HepG2 (cell line): ENCODE measurements at regions not wholly inside any gene's neighbourhood (a gene's known extent, or its start where the extent isn't known, plus 50 kb on each side); places are given as distances from the start of the nearest gene placed in this dataset.

Experiments
- ATAC-seq: fragments of 200-7000 bp; cut with Tn5 transposase; 3 replicates; pipeline ENCODE4 v1.9.1; 2020; ENCODE audit warnings: mild to moderate bottlenecking, moderate library complexity
- BruUV-seq: library from RNA; stranded (reverse); fragments of 400-500 nt; replicated peaks from 2 replicates; lab custom pipeline; 2021; lab: Mats Ljungman, UMichigan
- CTCF ChIA-PET: fragments of 300-600 bp; formaldehyde crosslinking; extraction: SDS; loops from one replicate; lab custom pipeline; 2021; ENCODE audit warnings: low total read pairs, inconsistent platforms, low intra/inter-chr PET ratio; lab: Yijun Ruan, JAX
- POLR2A ChIA-PET: fragments of 350-600 bp; sonication (Branson Sonifier 250); formaldehyde crosslinking; loops from one replicate; lab custom pipeline; 2020; ENCODE audit warnings: antibody characterized with exemption, inconsistent platforms; lab: Yijun Ruan, JAX
- DNase-seq: peaks from one replicate; pipeline ENCODE4 v3.0.0-alpha.2; 2015; ENCODE audit warnings: low spot score
- FAIRE-seq: peaks from 3 replicates; lab custom pipeline; 2011; peaks lifted over from hg19 to GRCh38; lab: Jason Lieb, UNC
- H2AFZ ChIP-seq: one replicate; pipeline ENCODE4 v1.6.1; 2011; ENCODE audit warnings: low read length, inconsistent platforms
- H3K27ac ChIP-seq: fragments of 300-600 bp; 3 replicates; pipeline ENCODE4 v1.8.0; 2011; ENCODE audit warnings: mixed run types, mild to moderate bottlenecking, mixed read lengths, low read length, inconsistent platforms; ENCODE audit not compliant: insufficient read depth; ENCODE audit errors: extremely low read length
- H3K27me3 ChIP-seq, 2 experiments: fragments of 200-600 bp in 1 of 2; 2 replicates in 1 of 2; 3 replicates in 1 of 2; pipeline versions ENCODE4 v1.6.0 to v1.8.0; 2011; ENCODE audit warnings: low read length in 2 of 2, mild to moderate bottlenecking in 2 of 2, moderate library complexity in 2 of 2, inconsistent platforms in 1 of 2; ENCODE audit not compliant: insufficient read depth in 2 of 2, control insufficient read depth in 1 of 2
- H3K36me3 ChIP-seq, 2 experiments: fragments of 200-600 bp in 1 of 2; replicated peaks in 1 of 2; 2 replicates in 1 of 2; 3 replicates in 1 of 2; pipeline versions ENCODE4 v1.5.1 to v1.8.0; 2011; ENCODE audit warnings: low read length in 2 of 2, inconsistent platforms in 1 of 2; ENCODE audit not compliant: insufficient read depth in 2 of 2, control insufficient read depth in 1 of 2
- H3K4me1 ChIP-seq: 2 replicates; pipeline ENCODE4 v1.5.1; 2012; ENCODE audit warnings: low read length, inconsistent platforms; ENCODE audit not compliant: insufficient read depth
- H3K4me2 ChIP-seq: 2 replicates; pipeline ENCODE4 v1.6.0; 2011; ENCODE audit warnings: low read depth, low read length, inconsistent platforms
- H3K4me3 ChIP-seq, 3 experiments: fragments of 200-600 bp in 1 of 3; sonication (generic), shearing (Covaris generic) in 1 of 3; replicated peaks in 1 of 3; 2 replicates each; pipeline ENCODE4 v1.5.1; 2011 to 2016; ENCODE audit warnings: low read length in 3 of 3, inconsistent platforms in 2 of 3, low read depth in 2 of 3, mild to moderate bottlenecking in 2 of 3, control low read depth in 1 of 3, mixed read lengths in 1 of 3; ENCODE audit not compliant: insufficient read depth in 1 of 3
- H3K79me2 ChIP-seq: one replicate; pipeline ENCODE4 v1.6.1; 2011; ENCODE audit warnings: low read length, inconsistent platforms; ENCODE audit not compliant: insufficient read depth
- H3K9ac ChIP-seq: 2 replicates; pipeline ENCODE4 v1.6.0; 2011; ENCODE audit warnings: mild to moderate bottlenecking, low read depth, low read length, inconsistent platforms; ENCODE audit not compliant: insufficient read depth
- H3K9me3 ChIP-seq: 2 replicates; pipeline ENCODE4 v1.5.1; 2012; ENCODE audit warnings: mild to moderate bottlenecking, low read length
- H4K20me1 ChIP-seq: 2 replicates; pipeline ENCODE4 v1.6.0; 2011; ENCODE audit warnings: inconsistent platforms, mild to moderate bottlenecking, low read length, moderate library complexity; ENCODE audit not compliant: insufficient read depth
- KLF16 ChIP-seq, 2 experiments: sonication (generic) in 1 of 2; formaldehyde crosslinking in 1 of 2; IDR thresholded peaks; 2 replicates each; pipeline versions ENCODE4 v1.6.1 to v1.8.0; 2016 to 2023; ENCODE audit warnings: missing genetic modification reagents in 2 of 2, missing compliant biosample characterization in 1 of 2
- MAF1 ChIP-seq: sonication (generic); formaldehyde crosslinking; IDR thresholded peaks from 2 replicates; pipeline ENCODE4 v1.5.0; 2020; ENCODE audit warnings: missing genetic modification reagents, borderline replicate concordance
- MAFK ChIP-seq, 2 experiments: IDR thresholded peaks in 1 of 2; conservative IDR thresholded peaks in 1 of 2; 2 replicates each; pipeline ENCODE4 v1.6.1; 2011; ENCODE audit warnings: improper control_type of control experiment in 2 of 2, low read length in 2 of 2
- NFE2L2 ChIP-seq: fragments of 150-350 bp; IDR thresholded peaks from 2 replicates; pipeline ENCODE4 v1.6.1; 2014; ENCODE audit warnings: low read length
- PITX1 ChIP-seq: sonication (generic); formaldehyde crosslinking; IDR thresholded peaks from 2 replicates; pipeline ENCODE4 v1.5.1; 2020; ENCODE audit warnings: mild to moderate bottlenecking, missing genetic modification reagents
- PRDM10 ChIP-seq: sonication (generic); formaldehyde crosslinking; IDR thresholded peaks from 2 replicates; pipeline ENCODE4 v1.4.0; 2020; ENCODE audit warnings: low read depth, missing genetic modification reagents
- SMYD3 ChIP-seq: sonication (generic); formaldehyde crosslinking; IDR thresholded peaks from 2 replicates; pipeline ENCODE4 v1.8.1; 2023; ENCODE audit warnings: mild to moderate bottlenecking, missing genetic modification reagents
- THAP9 ChIP-seq: sonication (generic); formaldehyde crosslinking; IDR thresholded peaks from 2 replicates; pipeline ENCODE4; 2020; ENCODE audit warnings: missing genetic modification reagents, mild to moderate bottlenecking, borderline replicate concordance
- XBP1 ChIP-seq: sonication (generic); formaldehyde crosslinking; IDR thresholded peaks from 2 replicates; pipeline ENCODE4 v1.5.0; 2020; ENCODE audit warnings: missing genetic modification reagents
- ZBTB34 ChIP-seq: sonication (generic); formaldehyde crosslinking; IDR thresholded peaks from 2 replicates; pipeline ENCODE4 v1.8.0; 2022; ENCODE audit warnings: mild to moderate bottlenecking, missing genetic modification reagents
- ZNF205 ChIP-seq: IDR thresholded peaks from 2 replicates; pipeline ENCODE4 v1.6.1; 2018; ENCODE audit warnings: missing biosample characterization, missing genetic modification reagents
- ZNF260 ChIP-seq: sonication (generic); formaldehyde crosslinking; IDR thresholded peaks from 2 replicates; pipeline ENCODE4 v1.4.0; 2020; ENCODE audit warnings: missing genetic modification reagents, low read depth, mild to moderate bottlenecking, borderline replicate concordance
- ZNF292 ChIP-seq: sonication (generic); formaldehyde crosslinking; IDR thresholded peaks from 2 replicates; pipeline ENCODE4 v1.8.1; 2022; ENCODE audit warnings: mild to moderate bottlenecking, low read depth, missing genetic modification reagents, borderline replicate concordance
- ZNF546 ChIP-seq: sonication (generic); formaldehyde crosslinking; conservative IDR thresholded peaks from 2 replicates; pipeline ENCODE4 v1.8.1; 2023; ENCODE audit warnings: mild to moderate bottlenecking, missing genetic modification reagents
- ZSCAN20 ChIP-seq: sonication (generic); formaldehyde crosslinking; IDR thresholded peaks from 2 replicates; pipeline ENCODE4 v1.4.0; 2020; ENCODE audit warnings: missing genetic modification reagents, mild to moderate bottlenecking, borderline replicate concordance
- WGBS: methylation state at CpG from one replicate; pipeline ENCODE4 v1.1.6; 2017; ENCODE audit warnings: low lambda C conversion rate; 5-methylcytosine and 5-hydroxymethylcytosine counted together
- in situ Hi-C: cut with HindIII; loops from 2 replicates; pipeline ENCODE4 v1.10.0; 2017; ENCODE audit warnings: low pct_unique_long_range_greater_than_20kb; ENCODE audit not compliant: extremely low pct_ligation_motif_present
- intact Hi-C: fragments of 100-400 bp; cut with micrococcal nuclease; formaldehyde crosslinking; loops from one replicate; pipeline ENCODE4 v1.10.0; 2022; ENCODE audit not compliant: unreplicated experiment

GRCh38 chr4:111115881-111116280 is 493.0 kb upstream of the PITX2 start:
- in situ Hi-C loops (no loop called here), intact Hi-C loops (no loop called here)
- Histone ChIP-seq H3K4me1 (no peaks in the 10 kb centered on the region), H3K27ac (no peak overlapping the region), H3K4me2 (no peak overlapping the region), H3K9me3 (no peaks in the 10 kb centered on the region), H3K9ac (no peak overlapping the region), H3K79me2 (no peaks in the 10 kb centered on the region), H3K36me3 (no peaks in the 10 kb centered on the region), H3K4me3 (no peak overlapping the region), H4K20me1 (no peaks in the 10 kb centered on the region), H2AFZ (no peak overlapping the region), H3K27me3 (no peaks in the 10 kb centered on the region)
- WGBS = 9% methylated on average over 4 of the region's 4 CpGs
- ATAC-seq (no peak), FAIRE-seq (no peak), DNase-seq (no peak)
- ChIA-PET POLR2A (no interaction called here), CTCF (no interaction called here)
- no TSS peak for BruUV-seq
- no peak for TF ChIP-seq SMYD3 (CRISPR knock-in tag)
- TF ChIP-seq PRDM10 = no peak
- TF ChIP-seq ZNF205 (CRISPR knock-in tag) = no peak
- TF ChIP-seq MAF1 (CRISPR knock-in tag) = no peak
- TF ChIP-seq ZNF292 (CRISPR knock-in tag) = no peak
- TF ChIP-seq ZSCAN20 = no peak
- TF ChIP-seq PITX1 = no peak
- no peak for TF ChIP-seq THAP9 (CRISPR knock-in tag)
- TF ChIP-seq ZBTB34 (CRISPR knock-in tag) = no peak
- TF ChIP-seq KLF16 (CRISPR knock-in tag; IDR thresholded peaks at IDR 0.05) = no peak
- TF ChIP-seq XBP1 = no peak
- TF ChIP-seq ZNF546 (CRISPR knock-in tag) = no peak
- TF ChIP-seq MAFK (conservative IDR thresholded peaks at IDR 0.05 in 1 of 2, IDR thresholded peaks at IDR 0.05 in 1 of 2; ENCODE audit: low read length in 2 of 2) = no peak
- TF ChIP-seq NFE2L2 = no peak
- no peak for TF ChIP-seq ZNF260 (CRISPR knock-in tag)
